HEK293 (cell line): ENCODE measurements at regions not wholly inside any gene's neighbourhood (a gene's known extent, or its start where the extent isn't known, plus 50 kb on each side); places are given as distances from the start of the nearest gene placed in this dataset.

ENCODE experiments used
- CTCF ChIA-PET: fragments of 350-600 bp; formaldehyde crosslinking; extraction: SDS; loops from one replicate; lab custom pipeline; 2021; ENCODE audit warnings: antibody characterized with exemption; lab: Yijun Ruan, JAX
- POLR2A ChIA-PET: fragments of 300-600 bp; formaldehyde crosslinking; extraction: SDS; loops from one replicate; lab custom pipeline; 2020; ENCODE audit warnings: antibody characterized with exemption, inconsistent platforms; lab: Yijun Ruan, JAX
- H3K27ac ChIP-seq: fragments of 200-500 bp; sonication (Bioruptor generic); 2 replicates; pipeline ENCODE4 v1.5.1; 2014; ENCODE audit warnings: low read depth, low read length, control low read depth, inconsistent platforms; ENCODE audit errors: extremely low read depth
- H3K36me3 ChIP-seq, 2 experiments: fragments of 200-500 bp in 1 of 2; sonication (Bioruptor generic) in 1 of 2; 1 replicate in 1 of 2; 2 replicates in 1 of 2; pipeline ENCODE4 v1.5.1; 2014 to 2017; ENCODE audit warnings: inconsistent platforms in 2 of 2, low read length in 2 of 2; ENCODE audit not compliant: control insufficient read depth in 2 of 2, insufficient read depth in 1 of 2
- H3K4me1 ChIP-seq: fragments of 200-500 bp; sonication (Bioruptor generic); 2 replicates; pipeline ENCODE4 v1.5.1; 2014; ENCODE audit warnings: mild to moderate bottlenecking, low read length, inconsistent platforms; ENCODE audit not compliant: control insufficient read depth, insufficient read depth
- H3K4me3 ChIP-seq: 2 replicates; pipeline ENCODE4 v1.5.1; 2011; ENCODE audit warnings: low read depth, mild to moderate bottlenecking, control low read depth, low read length, moderate library complexity
- H3K9me3 ChIP-seq: fragments of 200-500 bp; sonication (Bioruptor generic); 2 replicates; pipeline ENCODE4 v1.5.1; 2014; ENCODE audit warnings: low read depth, low read length, inconsistent platforms; ENCODE audit not compliant: control insufficient read depth, insufficient read depth
- GLI2 ChIP-seq: fragments of 450-650 bp; formaldehyde crosslinking; IDR thresholded peaks from 2 replicates; pipeline ENCODE4; 2017; ENCODE audit warnings: missing biosample characterization, missing genetic modification characterization, low read depth, borderline replicate concordance
- PRDM6 ChIP-seq: fragments of 450-650 bp; formaldehyde crosslinking; IDR thresholded peaks from 2 replicates; pipeline ENCODE4 v1.5.1; 2017; ENCODE audit warnings: missing biosample characterization, missing genetic modification characterization
- SETDB1 ChIP-seq: IDR thresholded peaks from one replicate; pipeline ENCODE4 v1.6.1; 2017; ENCODE audit warnings: mild to moderate bottlenecking, low read length, moderate library complexity, mixed read lengths; ENCODE audit not compliant: insufficient read length
- SP7 ChIP-seq: fragments of 450-650 bp; formaldehyde crosslinking; IDR thresholded peaks from 2 replicates; pipeline ENCODE4 v1.5.1; 2016; ENCODE audit warnings: missing biosample characterization, missing genetic modification characterization
- ZBTB7A ChIP-seq: fragments of 450-650 bp; formaldehyde crosslinking; IDR thresholded peaks from 2 replicates; pipeline ENCODE4 v1.5.1; 2016; ENCODE audit warnings: low read depth, missing biosample characterization, missing genetic modification characterization
- ZNF133 ChIP-seq: fragments of 450-650 bp; formaldehyde crosslinking; IDR thresholded peaks from 2 replicates; pipeline ENCODE4 v1.5.1; 2016; ENCODE audit warnings: missing biosample characterization, missing genetic modification characterization
- ZNF174 ChIP-seq: fragments of 450-650 bp; formaldehyde crosslinking; IDR thresholded peaks from 2 replicates; pipeline ENCODE4 v1.5.0; 2017; ENCODE audit warnings: missing biosample characterization, mild to moderate bottlenecking, missing genetic modification characterization
- ZNF302 ChIP-seq: fragments of 450-650 bp; formaldehyde crosslinking; IDR thresholded peaks from 2 replicates; pipeline ENCODE4 v1.5.1; 2016; ENCODE audit warnings: missing biosample characterization, missing genetic modification characterization, low read depth
- ZNF404 ChIP-seq: fragments of 450-650 bp; formaldehyde crosslinking; IDR thresholded peaks from 2 replicates; pipeline ENCODE4 v1.5.1; 2017; ENCODE audit warnings: missing biosample characterization, missing genetic modification characterization
- ZNF423 ChIP-seq: fragments of 450-650 bp; formaldehyde crosslinking; IDR thresholded peaks from 2 replicates; pipeline ENCODE4 v1.5.1; 2016; ENCODE audit warnings: missing biosample characterization, missing genetic modification characterization
- ZNF48 ChIP-seq: fragments of 450-650 bp; formaldehyde crosslinking; IDR thresholded peaks from 2 replicates; pipeline ENCODE4 v1.5.1; 2016; ENCODE audit warnings: missing biosample characterization, missing genetic modification characterization
- ZNF510 ChIP-seq: fragments of 450-650 bp; formaldehyde crosslinking; IDR thresholded peaks from 2 replicates; pipeline ENCODE4 v1.5.1; 2018; ENCODE audit warnings: mild to moderate bottlenecking, missing genetic modification characterization, missing biosample characterization; ENCODE audit not compliant: insufficient replicate concordance
- ZNF548 ChIP-seq: fragments of 450-650 bp; formaldehyde crosslinking; IDR thresholded peaks from 2 replicates; pipeline ENCODE4 v1.5.1; 2016; ENCODE audit warnings: missing biosample characterization, missing genetic modification characterization
- ZNF560 ChIP-seq: fragments of 450-650 bp; formaldehyde crosslinking; IDR thresholded peaks from 2 replicates; pipeline ENCODE4 v1.5.1; 2017; ENCODE audit warnings: missing biosample characterization, missing genetic modification characterization, borderline replicate concordance
- ZNF692 ChIP-seq: fragments of 450-650 bp; formaldehyde crosslinking; IDR thresholded peaks from 2 replicates; pipeline ENCODE4 v1.5.1; 2016; ENCODE audit warnings: missing biosample characterization, missing genetic modification characterization
- ZNF76 ChIP-seq: fragments of 450-650 bp; formaldehyde crosslinking; IDR thresholded peaks from 2 replicates; pipeline ENCODE4; 2016; ENCODE audit warnings: low read depth, missing biosample characterization, missing genetic modification characterization, borderline replicate concordance
- ZNF785 ChIP-seq: fragments of 450-650 bp; formaldehyde crosslinking; IDR thresholded peaks from 2 replicates; pipeline ENCODE4 v1.5.1; 2016; ENCODE audit warnings: missing biosample characterization, missing genetic modification characterization
- ZNF830 ChIP-seq: fragments of 450-650 bp; IDR thresholded peaks from 2 replicates; pipeline ENCODE4 v1.5.0; 2018; ENCODE audit warnings: missing biosample characterization, missing genetic modification characterization, low read depth, mild to moderate bottlenecking, moderate library complexity
- TF ChIP-seq, protein P1 (sequence below): fragments of 450-650 bp; formaldehyde crosslinking; IDR thresholded peaks from 2 replicates; pipeline ENCODE4 v1.5.0; 2017; ENCODE audit warnings: missing biosample characterization, missing genetic modification characterization, borderline replicate concordance
- TF ChIP-seq, protein P2 (sequence below): fragments of 450-650 bp; formaldehyde crosslinking; IDR thresholded peaks from 2 replicates; pipeline ENCODE4 v1.5.1; 2017; ENCODE audit warnings: missing biosample characterization, missing genetic modification characterization

GRCh38 chr10:130869179-130869841 is 442.2 kb downstream of the TCERG1L start:
- Histone ChIP-seq H3K4me1 (no peaks in the 10 kb centered on the region), H3K36me3 (no peaks in the 10 kb centered on the region), H3K9me3 (no peaks in the 10 kb centered on the region), H3K27ac (no peak overlapping the region), H3K4me3 (no peak overlapping the region)
- TF ChIP-seq ZNF302 (tag by site-specific recombination) = no peak
- TF ChIP-seq ZNF423 = no peak
- TF ChIP-seq PRDM6 (tag by site-specific recombination) = no peak
- TF ChIP-seq ZNF548 (tag by site-specific recombination) = no peak
- TF ChIP-seq ZNF830 = no peak
- no peak for TF ChIP-seq ZNF174
- no peak for TF ChIP-seq ZNF785 (tag by site-specific recombination)
- POLR2A ChIA-PET = no interaction called here
- CTCF ChIA-PET = no interaction called here

DNA sequence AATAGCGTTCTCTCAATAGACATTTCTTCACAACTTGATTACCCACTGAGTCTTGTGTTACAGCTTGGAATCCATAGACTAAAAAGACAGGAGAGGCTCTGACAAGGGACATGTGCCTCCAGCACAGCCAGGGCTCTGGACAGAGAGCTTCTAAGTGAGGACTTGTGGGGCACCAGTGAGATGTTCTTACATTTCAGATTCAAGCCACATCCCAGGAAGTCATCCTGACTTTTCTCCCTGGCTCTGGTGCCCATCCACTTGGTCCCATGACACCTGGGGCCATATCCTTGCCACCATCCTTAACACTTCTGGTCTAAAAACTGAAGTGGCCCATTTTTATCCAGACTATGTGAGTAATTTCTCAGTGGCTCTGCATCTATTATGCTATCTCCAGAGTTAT is 440.1 kb downstream of the TCERG1L start:
- Histone ChIP-seq H3K36me3 (no peaks in the 10 kb centered on the region), H3K9me3 (no peaks in the 10 kb centered on the region), H3K27ac (no peak overlapping the region), H3K4me3 (no peak overlapping the region), H3K4me1 (no peaks in the 10 kb centered on the region)
- CTCF ChIA-PET = no interaction called here
- POLR2A ChIA-PET = no interaction called here
- TF ChIP-seq ZNF560 (tag by site-specific recombination) (no peak), ZNF76 (tag by site-specific recombination) (no peak)

- ChIA-PET POLR2A (no interaction called here), CTCF (no interaction called here)
- TF ChIP-seq ZNF133 (tag by site-specific recombination) (no peak), GLI2 (no peak), ZNF48 (tag by site-specific recombination) (no peak), SP7 (no peak), SETDB1 (no peak), ZNF404 (tag by site-specific recombination) (no peak), ZNF692 (no peak), ZNF510 (no peak), ZBTB7A (tag by site-specific recombination) (no peak)
- TF ChIP-seq, protein P1, sequence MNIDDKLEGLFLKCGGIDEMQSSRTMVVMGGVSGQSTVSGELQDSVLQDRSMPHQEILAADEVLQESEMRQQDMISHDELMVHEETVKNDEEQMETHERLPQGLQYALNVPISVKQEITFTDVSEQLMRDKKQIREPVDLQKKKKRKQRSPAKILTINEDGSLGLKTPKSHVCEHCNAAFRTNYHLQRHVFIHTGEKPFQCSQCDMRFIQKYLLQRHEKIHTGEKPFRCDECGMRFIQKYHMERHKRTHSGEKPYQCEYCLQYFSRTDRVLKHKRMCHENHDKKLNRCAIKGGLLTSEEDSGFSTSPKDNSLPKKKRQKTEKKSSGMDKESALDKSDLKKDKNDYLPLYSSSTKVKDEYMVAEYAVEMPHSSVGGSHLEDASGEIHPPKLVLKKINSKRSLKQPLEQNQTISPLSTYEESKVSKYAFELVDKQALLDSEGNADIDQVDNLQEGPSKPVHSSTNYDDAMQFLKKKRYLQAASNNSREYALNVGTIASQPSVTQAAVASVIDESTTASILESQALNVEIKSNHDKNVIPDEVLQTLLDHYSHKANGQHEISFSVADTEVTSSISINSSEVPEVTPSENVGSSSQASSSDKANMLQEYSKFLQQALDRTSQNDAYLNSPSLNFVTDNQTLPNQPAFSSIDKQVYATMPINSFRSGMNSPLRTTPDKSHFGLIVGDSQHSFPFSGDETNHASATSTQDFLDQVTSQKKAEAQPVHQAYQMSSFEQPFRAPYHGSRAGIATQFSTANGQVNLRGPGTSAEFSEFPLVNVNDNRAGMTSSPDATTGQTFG (tag by site-specific recombination) = no peak
- TF ChIP-seq, protein P2, sequence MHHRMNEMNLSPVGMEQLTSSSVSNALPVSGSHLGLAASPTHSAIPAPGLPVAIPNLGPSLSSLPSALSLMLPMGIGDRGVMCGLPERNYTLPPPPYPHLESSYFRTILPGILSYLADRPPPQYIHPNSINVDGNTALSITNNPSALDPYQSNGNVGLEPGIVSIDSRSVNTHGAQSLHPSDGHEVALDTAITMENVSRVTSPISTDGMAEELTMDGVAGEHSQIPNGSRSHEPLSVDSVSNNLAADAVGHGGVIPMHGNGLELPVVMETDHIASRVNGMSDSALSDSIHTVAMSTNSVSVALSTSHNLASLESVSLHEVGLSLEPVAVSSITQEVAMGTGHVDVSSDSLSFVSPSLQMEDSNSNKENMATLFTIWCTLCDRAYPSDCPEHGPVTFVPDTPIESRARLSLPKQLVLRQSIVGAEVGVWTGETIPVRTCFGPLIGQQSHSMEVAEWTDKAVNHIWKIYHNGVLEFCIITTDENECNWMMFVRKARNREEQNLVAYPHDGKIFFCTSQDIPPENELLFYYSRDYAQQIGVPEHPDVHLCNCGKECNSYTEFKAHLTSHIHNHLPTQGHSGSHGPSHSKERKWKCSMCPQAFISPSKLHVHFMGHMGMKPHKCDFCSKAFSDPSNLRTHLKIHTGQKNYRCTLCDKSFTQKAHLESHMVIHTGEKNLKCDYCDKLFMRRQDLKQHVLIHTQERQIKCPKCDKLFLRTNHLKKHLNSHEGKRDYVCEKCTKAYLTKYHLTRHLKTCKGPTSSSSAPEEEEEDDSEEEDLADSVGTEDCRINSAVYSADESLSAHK (tag by site-specific recombination) = no peak
- no peaks in the 10 kb centered on the region for H3K9me3 ChIP-seq
- H3K4me1 ChIP-seq = no peaks in the 10 kb centered on the region
- no peak overlapping the region for H3K27ac ChIP-seq
- no peaks in the 10 kb centered on the region for H3K36me3 ChIP-seq
- no peak overlapping the region for H3K4me3 ChIP-seq
These were observed 437.9 kb downstream of the TCERG1L start for GRCh38 chr10:130873636-130874035.
